ENCODE measurements at regions not wholly inside any gene's neighbourhood (a gene's known extent, or its start where the extent isn't known, plus 50 kb on each side); places are given as distances from the start of the nearest gene placed in this dataset.

GRCh38 chr6:99014061-99014460 lies 66.3 kb upstream of the FBXL4 start:
- no peak for TF ChIP-seq CTCF (IDR thresholded peaks at IDR 0.05)
- TF ChIP-seq EP300 (IDR thresholded peaks at IDR 0.05; ENCODE audit: low read depth): no peak
- TF ChIP-seq POLR2AphosphoS5 (IDR thresholded peaks at IDR 0.05): no peak

Measured in transverse colon (tissue), 4 donors.